ENCODE measurements at regions not wholly inside any gene's neighbourhood (a gene's known extent, or its start where the extent isn't known, plus 50 kb on each side); places are given as distances from the start of the nearest gene placed in this dataset.

DNA sequence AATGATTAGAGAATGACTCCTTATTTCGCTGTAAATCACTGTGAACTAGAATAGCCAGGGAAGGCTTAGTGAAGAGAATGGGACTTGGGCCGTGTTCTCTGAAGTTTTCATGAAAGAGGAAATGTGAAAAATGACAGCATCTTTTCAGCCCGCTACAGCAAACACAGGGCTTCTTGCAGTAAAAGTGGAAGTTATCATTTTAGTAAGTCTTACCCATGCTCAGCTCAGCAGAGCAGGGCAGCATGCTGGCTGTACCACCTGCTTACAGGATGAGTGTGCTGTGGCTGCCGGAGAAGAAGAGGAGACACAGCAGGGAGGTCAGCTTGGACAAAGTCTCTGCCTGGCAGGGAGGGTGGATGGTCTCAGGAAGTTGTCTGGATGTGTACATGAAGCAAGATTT lies 300.7 kb upstream of the DLGAP1 start:
- no peak for TF ChIP-seq CTCF (IDR thresholded peaks at IDR 0.05)
- TF ChIP-seq POLR2A (IDR thresholded peaks at IDR 0.05), result no peak
